ENCODE measurements at regions not wholly inside any gene's neighbourhood (a gene's known extent, or its start where the extent isn't known, plus 50 kb on each side); places are given as distances from the start of the nearest gene placed in this dataset.

DNA sequence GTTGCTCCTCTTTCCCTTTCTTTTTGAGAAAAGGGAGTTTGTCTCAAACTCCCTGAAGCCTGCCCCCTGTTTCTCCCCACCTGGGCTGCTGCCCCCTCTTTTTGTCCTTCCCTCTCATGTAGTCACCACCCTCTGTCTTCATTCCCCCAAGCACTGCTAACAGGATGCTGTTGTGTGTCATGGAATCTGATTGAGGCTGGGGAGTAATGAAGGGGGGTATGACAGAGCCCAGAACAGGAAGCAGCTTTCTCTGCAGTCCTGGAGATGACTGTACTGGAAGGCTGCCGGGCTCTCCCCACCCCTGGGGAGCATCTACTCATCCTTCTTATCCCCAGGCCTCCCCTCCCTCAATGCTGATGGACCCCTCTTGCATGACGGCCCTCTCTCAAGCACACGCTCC lies 181.6 kb downstream of the ABHD5 start:
- H3K4me3 ChIP-seq, result no peak overlapping the region
- H3K27ac ChIP-seq (ENCODE audit: low read depth in 1 of 2, low read length in 1 of 2), result no peak overlapping the region
- DNase-seq (no peak), ATAC-seq (ENCODE audit: insufficient read depth, low FRiP score) (no peak)
- H3K27me3 ChIP-seq (ENCODE audit: control insufficient read depth in 3 of 3, insufficient read depth in 3 of 3, low read length in 2 of 3), result peaks cover 0 to 3% (median 0%) of the 10 kb centered on the region in 3 donors
- no peaks in the 10 kb centered on the region for H3K9me3 ChIP-seq (ENCODE audit: control insufficient read depth in 4 of 4, insufficient read depth in 3 of 4, low read length in 3 of 4)
- peaks cover 0 to 3% (median 0%) of the 10 kb centered on the region in 5 donors for H3K4me1 ChIP-seq (ENCODE audit: control insufficient read depth in 5 of 5, insufficient read depth in 5 of 5, low read length in 5 of 5)
- no peaks in the 10 kb centered on the region for H3K36me3 ChIP-seq (ENCODE audit: control insufficient read depth in 4 of 4, insufficient read depth in 4 of 4, low read length in 4 of 4)
- 58 to 63% methylated on average over 3 of the region's 3 CpGs for WGBS, 2 donors
- H3K9ac ChIP-seq (ENCODE audit: insufficient read depth in 1 of 2, low read length in 2 of 2), result no peak overlapping the region
- TF ChIP-seq, protein P1, sequence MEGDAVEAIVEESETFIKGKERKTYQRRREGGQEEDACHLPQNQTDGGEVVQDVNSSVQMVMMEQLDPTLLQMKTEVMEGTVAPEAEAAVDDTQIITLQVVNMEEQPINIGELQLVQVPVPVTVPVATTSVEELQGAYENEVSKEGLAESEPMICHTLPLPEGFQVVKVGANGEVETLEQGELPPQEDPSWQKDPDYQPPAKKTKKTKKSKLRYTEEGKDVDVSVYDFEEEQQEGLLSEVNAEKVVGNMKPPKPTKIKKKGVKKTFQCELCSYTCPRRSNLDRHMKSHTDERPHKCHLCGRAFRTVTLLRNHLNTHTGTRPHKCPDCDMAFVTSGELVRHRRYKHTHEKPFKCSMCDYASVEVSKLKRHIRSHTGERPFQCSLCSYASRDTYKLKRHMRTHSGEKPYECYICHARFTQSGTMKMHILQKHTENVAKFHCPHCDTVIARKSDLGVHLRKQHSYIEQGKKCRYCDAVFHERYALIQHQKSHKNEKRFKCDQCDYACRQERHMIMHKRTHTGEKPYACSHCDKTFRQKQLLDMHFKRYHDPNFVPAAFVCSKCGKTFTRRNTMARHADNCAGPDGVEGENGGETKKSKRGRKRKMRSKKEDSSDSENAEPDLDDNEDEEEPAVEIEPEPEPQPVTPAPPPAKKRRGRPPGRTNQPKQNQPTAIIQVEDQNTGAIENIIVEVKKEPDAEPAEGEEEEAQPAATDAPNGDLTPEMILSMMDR (IDR thresholded peaks at IDR 0.05; ENCODE audit: control extremely low read depth, extremely low read depth), result no peak

DNA sequence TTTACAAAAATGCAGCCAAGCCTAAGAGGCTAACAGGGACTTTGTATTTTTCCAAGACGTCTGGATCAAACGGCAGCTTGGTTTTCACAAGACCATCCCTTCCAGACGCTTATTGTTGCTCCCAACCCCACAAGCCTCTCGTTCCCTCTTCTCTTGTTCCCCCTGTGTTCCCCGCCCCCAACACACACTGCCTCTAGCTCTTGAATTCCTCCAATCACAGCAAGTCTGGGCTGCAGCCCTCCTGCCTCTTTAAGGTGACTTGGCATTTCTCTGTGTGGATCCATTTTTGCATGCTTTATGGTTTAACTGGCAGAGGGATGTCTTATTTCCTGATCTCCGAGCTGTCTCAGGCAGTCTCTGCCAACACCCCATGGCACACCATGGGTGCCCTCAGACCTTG lies 182.2 kb downstream of the ABHD5 start:
- H3K9me3 ChIP-seq (ENCODE audit: control insufficient read depth in 4 of 4, insufficient read depth in 3 of 4, low read length in 3 of 4), result no peaks in the 10 kb centered on the region
- ATAC-seq (ENCODE audit: insufficient read depth, low FRiP score) (no peak), DNase-seq (no peak)
- no peaks in the 10 kb centered on the region for H3K36me3 ChIP-seq (ENCODE audit: control insufficient read depth in 4 of 4, insufficient read depth in 4 of 4, low read length in 4 of 4)
- no peak overlapping the region for H3K4me3 ChIP-seq
- 35 to 52% methylated on average over 6 of the region's 6 CpGs for WGBS, 2 donors
- peaks cover 0 to 3% (median 0%) of the 10 kb centered on the region in 5 donors for H3K4me1 ChIP-seq (ENCODE audit: control insufficient read depth in 5 of 5, insufficient read depth in 5 of 5, low read length in 5 of 5)
- TF ChIP-seq, protein P1 (IDR thresholded peaks at IDR 0.05; ENCODE audit: control extremely low read depth, extremely low read depth), result no peak
- H3K27me3 ChIP-seq (ENCODE audit: control insufficient read depth in 3 of 3, insufficient read depth in 3 of 3, low read length in 2 of 3), result peaks cover 0 to 3% (median 0%) of the 10 kb centered on the region in 3 donors
- no peak overlapping the region for H3K9ac ChIP-seq (ENCODE audit: insufficient read depth in 1 of 2, low read length in 2 of 2)
- no peak overlapping the region for H3K27ac ChIP-seq (ENCODE audit: low read depth in 1 of 2, low read length in 1 of 2)

GRCh38 chr3:43873723-43874122 lies 183.0 kb downstream of the ABHD5 start:
- no peak overlapping the region for H3K4me3 ChIP-seq
- H3K27ac ChIP-seq (ENCODE audit: low read depth in 1 of 2, low read length in 1 of 2), result no peak overlapping the region
- H3K9me3 ChIP-seq (ENCODE audit: control insufficient read depth in 4 of 4, insufficient read depth in 3 of 4, low read length in 3 of 4), result no peaks in the 10 kb centered on the region
- no peaks in the 10 kb centered on the region for H3K36me3 ChIP-seq (ENCODE audit: control insufficient read depth in 4 of 4, insufficient read depth in 4 of 4, low read length in 4 of 4)
- 90 to 91% methylated on average over 7 of the region's 7 CpGs for WGBS, 2 donors
- ATAC-seq (ENCODE audit: insufficient read depth, low FRiP score), result no peak
- TF ChIP-seq, protein P1 (IDR thresholded peaks at IDR 0.05; ENCODE audit: control extremely low read depth, extremely low read depth), result no peak
- no peak for DNase-seq
- no peak overlapping the region for H3K9ac ChIP-seq (ENCODE audit: insufficient read depth in 1 of 2, low read length in 2 of 2)
- peaks cover 0 to 3% (median 0%) of the 10 kb centered on the region in 5 donors for H3K4me1 ChIP-seq (ENCODE audit: control insufficient read depth in 5 of 5, insufficient read depth in 5 of 5, low read length in 5 of 5)
- peaks cover 0 to 3% (median 0%) of the 10 kb centered on the region in 3 donors for H3K27me3 ChIP-seq (ENCODE audit: control insufficient read depth in 3 of 3, insufficient read depth in 3 of 3, low read length in 2 of 3)

GRCh38 chr3:43874290-43874689 lies 183.6 kb downstream of the ABHD5 start:
- 82 to 96% methylated on average over 1 of the region's 1 CpG for WGBS, 2 donors
- peaks cover 0 to 3% (median 0%) of the 10 kb centered on the region in 3 donors for H3K27me3 ChIP-seq (ENCODE audit: control insufficient read depth in 3 of 3, insufficient read depth in 3 of 3, low read length in 2 of 3)
- no peak overlapping the region for H3K27ac ChIP-seq (ENCODE audit: low read depth in 1 of 2, low read length in 1 of 2)
- H3K36me3 ChIP-seq (ENCODE audit: control insufficient read depth in 4 of 4, insufficient read depth in 4 of 4, low read length in 4 of 4), result no peaks in the 10 kb centered on the region
- H3K4me3 ChIP-seq, result no peak overlapping the region
- DNase-seq, result no peak
- TF ChIP-seq, protein P1 (IDR thresholded peaks at IDR 0.05; ENCODE audit: control extremely low read depth, extremely low read depth), result no peak
- H3K4me1 ChIP-seq (ENCODE audit: control insufficient read depth in 5 of 5, insufficient read depth in 5 of 5, low read length in 5 of 5), result peaks cover 0 to 3% (median 0%) of the 10 kb centered on the region in 5 donors
- ATAC-seq (ENCODE audit: insufficient read depth, low FRiP score), result no peak
- no peak overlapping the region for H3K9ac ChIP-seq (ENCODE audit: insufficient read depth in 1 of 2, low read length in 2 of 2)
- H3K9me3 ChIP-seq (ENCODE audit: control insufficient read depth in 4 of 4, insufficient read depth in 3 of 4, low read length in 3 of 4), result no peaks in the 10 kb centered on the region

All from lung (tissue), 11 donors.